Choroid plexus epithelial cell (primary cell): ENCODE measurements at regions not wholly inside any gene's neighbourhood (a gene's known extent, or its start where the extent isn't known, plus 50 kb on each side); places are given as distances from the start of the nearest gene placed in this dataset.

Experiments
- DNase-seq: peaks from one replicate; pipeline ENCODE4 v3.0.0-alpha.2; 2010; ENCODE audit warnings: low read depth
- H3K4me3 ChIP-seq: 2 replicates; pipeline ENCODE4 v1.5.1; 2011; ENCODE audit warnings: low read depth, mild to moderate bottlenecking, control low read depth, low read length, moderate library complexity
- TF ChIP-seq, protein P1 (sequence below): conservative IDR thresholded peaks from 2 replicates; pipeline ENCODE4 v1.5.1; 2011; ENCODE audit warnings: low read depth, mild to moderate bottlenecking, control low read depth, inconsistent platforms, low read length, moderate library complexity

DNA sequence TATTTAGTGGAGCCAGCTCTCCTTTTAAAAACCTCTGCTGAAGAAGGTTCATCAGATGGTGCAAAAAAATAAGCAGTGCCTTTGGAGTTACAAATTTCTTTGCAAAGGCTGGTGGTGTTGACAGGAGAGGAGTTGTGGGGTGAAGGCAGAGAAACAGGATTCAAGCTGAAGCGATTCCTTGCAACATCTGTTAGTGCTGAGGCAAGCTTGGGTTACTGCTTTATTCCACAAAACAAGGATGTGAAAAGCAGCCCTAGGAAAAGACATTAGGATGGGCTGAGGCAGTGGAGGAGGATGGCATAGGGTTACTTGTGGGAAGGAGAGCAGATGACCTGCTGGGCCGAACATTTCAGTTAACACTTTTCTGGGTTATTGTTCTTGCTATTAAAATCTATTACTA, 390.7 kb downstream of the DLEU7 start:
- no peak overlapping the region for H3K4me3 ChIP-seq
- TF ChIP-seq, protein P1, sequence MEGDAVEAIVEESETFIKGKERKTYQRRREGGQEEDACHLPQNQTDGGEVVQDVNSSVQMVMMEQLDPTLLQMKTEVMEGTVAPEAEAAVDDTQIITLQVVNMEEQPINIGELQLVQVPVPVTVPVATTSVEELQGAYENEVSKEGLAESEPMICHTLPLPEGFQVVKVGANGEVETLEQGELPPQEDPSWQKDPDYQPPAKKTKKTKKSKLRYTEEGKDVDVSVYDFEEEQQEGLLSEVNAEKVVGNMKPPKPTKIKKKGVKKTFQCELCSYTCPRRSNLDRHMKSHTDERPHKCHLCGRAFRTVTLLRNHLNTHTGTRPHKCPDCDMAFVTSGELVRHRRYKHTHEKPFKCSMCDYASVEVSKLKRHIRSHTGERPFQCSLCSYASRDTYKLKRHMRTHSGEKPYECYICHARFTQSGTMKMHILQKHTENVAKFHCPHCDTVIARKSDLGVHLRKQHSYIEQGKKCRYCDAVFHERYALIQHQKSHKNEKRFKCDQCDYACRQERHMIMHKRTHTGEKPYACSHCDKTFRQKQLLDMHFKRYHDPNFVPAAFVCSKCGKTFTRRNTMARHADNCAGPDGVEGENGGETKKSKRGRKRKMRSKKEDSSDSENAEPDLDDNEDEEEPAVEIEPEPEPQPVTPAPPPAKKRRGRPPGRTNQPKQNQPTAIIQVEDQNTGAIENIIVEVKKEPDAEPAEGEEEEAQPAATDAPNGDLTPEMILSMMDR: no peak
- peak; percentile 23 for DNase-seq

DNA sequence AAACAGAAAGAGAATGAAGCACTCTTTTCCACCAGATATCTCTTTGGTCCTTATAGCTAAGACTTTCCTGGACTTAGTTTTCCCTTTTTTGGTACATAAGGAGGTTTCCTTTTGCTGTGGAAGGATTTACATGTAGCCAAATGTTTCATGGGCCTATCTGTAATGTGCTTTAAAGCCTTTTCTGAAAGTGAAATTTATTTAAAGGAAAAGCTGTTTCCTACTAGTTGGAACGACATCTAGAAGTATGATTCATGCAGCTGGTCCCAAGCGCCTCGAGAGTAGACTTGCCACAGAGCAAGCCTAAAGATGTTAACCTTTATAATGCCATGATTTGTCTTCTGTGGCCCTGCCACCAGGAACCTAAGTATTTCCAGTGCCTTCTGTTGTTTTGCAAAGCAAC, 390.3 kb downstream of the DLEU7 start:
- H3K4me3 ChIP-seq: no peak overlapping the region
- DNase-seq: peak; percentile 8
- TF ChIP-seq, protein P1: no peak

DNA sequence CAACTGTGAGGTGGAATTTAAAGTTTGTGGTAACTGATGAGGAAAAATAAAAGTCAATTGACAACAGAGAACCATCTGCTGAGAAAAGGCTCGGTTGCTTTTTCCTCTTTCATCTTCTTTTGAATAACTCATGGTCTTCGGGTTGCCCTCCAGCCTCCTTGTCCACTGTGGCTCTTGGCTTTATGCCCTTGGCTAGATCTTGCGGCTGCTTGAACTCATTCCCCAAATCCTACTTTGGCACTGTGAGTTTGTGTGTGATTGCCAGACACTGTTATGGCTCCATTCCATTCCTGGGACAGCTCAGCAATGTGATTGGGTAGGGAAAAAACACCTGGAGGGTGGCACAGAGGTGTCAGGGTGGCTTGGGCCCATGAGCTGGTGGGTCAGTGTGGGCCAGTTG, 387.4 kb downstream of the DLEU7 start:
- no peak for DNase-seq
- H3K4me3 ChIP-seq: no peak overlapping the region
- TF ChIP-seq, protein P1: no peak

DNA sequence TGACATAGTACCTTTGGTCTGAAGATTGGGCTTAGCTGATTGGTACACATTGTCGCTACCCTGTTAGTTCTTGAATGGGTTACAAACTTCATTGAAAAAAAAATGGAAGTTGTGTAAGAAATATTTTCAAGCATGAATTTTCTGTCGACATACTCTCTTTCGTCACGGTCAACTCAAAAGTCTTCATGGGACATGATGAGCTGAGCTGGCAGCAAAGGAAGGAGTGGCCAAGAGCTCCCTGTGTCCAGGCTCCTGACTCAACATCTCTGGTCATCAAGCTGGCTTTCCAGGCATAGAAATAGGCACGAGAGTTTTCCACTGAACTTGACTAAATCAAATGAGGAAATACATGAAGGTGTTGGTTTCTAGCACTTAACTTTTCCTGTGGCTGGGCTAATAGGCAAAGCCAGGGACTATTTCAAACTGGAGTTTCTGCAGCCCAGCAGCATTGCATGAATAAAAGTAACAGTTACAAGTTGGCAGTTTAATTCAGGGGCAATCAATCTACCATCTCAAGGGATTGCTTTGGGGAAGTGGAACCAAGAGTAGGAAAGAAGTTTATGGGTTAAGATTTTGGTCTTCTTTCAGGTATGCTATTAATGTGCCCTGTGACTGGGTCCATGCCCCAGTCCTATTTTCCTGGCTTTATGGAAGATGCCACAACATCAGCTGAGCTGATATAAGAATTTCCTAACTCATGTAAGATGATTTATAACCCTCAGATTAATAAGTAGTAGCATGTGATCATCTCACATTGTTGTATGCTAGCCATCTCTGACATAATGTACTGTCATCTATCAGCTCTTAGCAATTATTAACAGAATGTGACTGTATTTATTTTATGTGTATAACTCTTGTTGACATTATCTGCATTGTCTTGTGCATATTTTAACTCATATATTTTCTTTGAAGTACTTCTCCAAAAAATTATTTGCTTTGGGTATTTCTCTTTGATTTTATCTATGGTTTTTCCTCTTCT, 385.8 kb downstream of the DLEU7 start:
- TF ChIP-seq, protein P1: no peak
- no peak overlapping the region for H3K4me3 ChIP-seq
- no peak for DNase-seq

DNA sequence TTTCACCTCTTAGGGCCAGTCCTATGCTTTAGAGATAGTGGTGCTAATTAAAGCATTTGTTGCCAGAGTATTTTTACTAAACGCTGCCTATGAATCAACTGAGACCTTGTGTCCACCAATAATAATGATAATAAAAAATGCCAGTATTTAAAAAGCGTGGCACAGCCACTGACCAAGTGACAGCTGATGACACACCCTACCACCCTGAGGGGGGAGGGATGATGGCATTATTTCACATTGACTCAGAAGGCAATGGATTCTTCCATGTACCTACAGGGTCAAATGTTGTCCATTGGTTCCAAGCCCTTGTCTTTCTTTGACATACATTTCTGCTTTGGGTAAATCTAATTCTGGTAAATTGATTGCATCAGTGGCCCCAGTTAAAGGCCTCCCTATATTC, 384.4 kb downstream of the DLEU7 start:
- no peak for DNase-seq
- no peak overlapping the region for H3K4me3 ChIP-seq
- TF ChIP-seq, protein P1: no peak

DNA sequence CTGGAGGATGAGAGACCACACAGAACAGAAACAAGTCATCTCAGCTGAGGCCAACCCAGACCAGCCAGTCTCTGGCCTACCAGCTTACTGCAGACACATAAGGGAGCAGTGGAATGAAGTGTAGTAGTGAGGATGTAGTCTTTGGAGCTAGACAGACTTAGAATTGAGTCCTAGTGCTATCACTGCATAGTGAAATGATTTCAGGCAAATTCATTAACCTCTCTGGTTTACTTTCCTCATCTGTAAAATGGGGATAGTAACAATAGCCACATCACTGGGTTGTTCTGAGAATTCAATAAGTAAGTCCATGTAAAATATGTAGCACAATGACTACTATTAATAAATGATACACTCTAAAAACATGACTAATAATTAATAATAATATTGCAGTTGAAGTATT, 383.8 kb downstream of the DLEU7 start:
- TF ChIP-seq, protein P1: no peak
- DNase-seq: no peak
- no peak overlapping the region for H3K4me3 ChIP-seq

DNA sequence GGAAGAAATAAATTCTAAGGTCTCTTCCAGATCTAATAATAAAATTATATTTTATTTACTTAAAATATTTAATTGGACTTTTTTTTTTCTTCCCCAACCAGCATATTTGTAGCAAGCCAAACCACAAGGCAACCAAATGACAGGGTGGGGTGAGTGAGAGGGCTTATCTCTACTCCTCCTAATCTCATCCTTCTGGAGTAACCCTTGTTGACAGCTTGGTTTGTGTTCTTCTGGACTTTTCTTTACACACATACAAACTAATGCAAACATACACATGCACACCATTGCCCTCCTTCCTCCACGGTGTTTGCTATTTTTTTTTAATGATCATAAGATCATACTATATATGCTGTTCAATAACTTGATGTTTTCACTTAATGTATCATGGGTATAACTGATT, 383.1 kb downstream of the DLEU7 start:
- TF ChIP-seq, protein P1: no peak
- no peak for DNase-seq
- no peak overlapping the region for H3K4me3 ChIP-seq
